ENCODE measurements at regions not wholly inside any gene's neighbourhood (a gene's known extent, or its start where the extent isn't known, plus 50 kb on each side); places are given as distances from the start of the nearest gene placed in this dataset.

- no peak for DNase-seq
Measured at GRCh38 chr11:134660416-134660815, 248.4 kb upstream of the B3GAT1 start.

DNA sequence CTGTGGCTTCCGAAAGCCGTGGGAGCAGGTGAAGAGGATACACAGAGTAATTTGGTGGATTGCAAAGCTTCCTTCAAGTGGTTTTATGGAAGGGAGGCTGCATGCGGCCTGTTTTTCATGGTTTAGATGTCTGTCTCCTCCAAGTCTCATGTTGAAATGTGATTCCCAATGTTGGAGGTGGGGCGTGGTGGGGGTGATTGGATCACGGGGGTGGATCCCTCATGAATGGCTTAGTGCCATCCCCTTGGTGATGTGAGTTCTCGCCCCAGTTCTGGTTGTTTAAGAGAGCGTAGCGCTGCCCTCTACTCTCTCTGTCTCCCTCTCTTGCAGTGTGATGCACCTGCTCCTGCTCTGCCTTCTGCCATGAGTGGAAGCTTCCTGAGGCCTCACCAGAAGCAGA lies 247.8 kb upstream of the B3GAT1 start:
- DNase-seq = no peak

DNA sequence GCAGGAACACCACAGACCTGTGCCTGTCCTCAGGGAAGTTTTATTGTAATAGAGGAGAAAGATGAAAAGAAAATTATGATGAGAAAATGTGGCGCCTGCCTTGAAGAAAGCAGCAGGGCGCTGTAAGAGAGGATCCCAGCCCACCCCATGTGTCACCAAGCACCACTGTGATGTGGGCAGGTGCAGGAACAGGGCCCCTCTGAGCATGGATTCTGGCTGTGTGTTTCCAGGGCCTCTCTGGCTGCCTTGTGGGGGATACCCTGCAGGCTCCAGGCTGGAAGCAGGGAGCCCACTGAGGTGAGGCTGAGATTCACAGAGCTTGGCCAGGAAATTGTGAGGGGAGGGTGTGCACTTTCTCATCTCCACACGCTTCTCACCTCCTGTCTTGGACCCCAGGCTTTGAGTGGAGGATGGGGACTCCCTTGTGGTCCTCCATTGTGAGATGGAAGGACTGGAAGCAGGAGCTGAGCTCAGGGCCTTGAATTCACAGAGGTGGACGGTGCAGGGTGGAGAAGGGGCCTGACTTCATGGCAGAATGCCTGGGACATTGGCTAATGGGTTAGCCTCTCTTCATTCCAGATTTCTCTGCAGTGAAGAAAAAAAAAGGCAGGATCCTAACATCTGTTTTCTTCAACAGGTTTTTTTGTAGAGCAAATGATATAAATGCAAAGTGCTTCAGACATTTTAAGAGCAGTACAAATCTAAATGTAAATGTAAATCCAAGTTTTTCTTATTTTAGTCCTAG lies 246.6 kb upstream of the B3GAT1 start:
- no peak for DNase-seq

DNA sequence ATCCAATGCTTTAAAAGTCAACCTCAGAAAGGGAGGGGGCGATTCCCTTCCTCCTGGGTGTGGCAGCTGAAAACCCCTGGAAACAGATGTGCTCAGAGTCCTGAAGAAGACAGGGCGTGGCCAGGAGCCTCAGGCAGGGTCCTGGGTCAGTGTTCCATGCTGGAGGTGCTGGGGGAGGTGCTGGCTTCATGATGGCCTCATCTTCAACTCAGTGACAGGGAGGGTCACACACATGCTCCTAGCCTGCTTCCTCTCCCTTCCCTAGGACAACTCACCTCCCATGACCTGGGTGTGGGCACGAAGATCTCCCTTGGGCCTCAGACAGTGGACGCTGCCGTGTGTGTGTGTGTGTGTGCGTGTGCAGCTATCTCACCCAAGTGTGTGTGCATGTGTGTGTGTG lies 245.6 kb upstream of the B3GAT1 start:
- no peak for DNase-seq

- peak in 1 of 5 experiments; percentile 25 for DNase-seq
Measured at GRCh38 chr11:134656861-134657540, 245.0 kb upstream of the B3GAT1 start.

DNA sequence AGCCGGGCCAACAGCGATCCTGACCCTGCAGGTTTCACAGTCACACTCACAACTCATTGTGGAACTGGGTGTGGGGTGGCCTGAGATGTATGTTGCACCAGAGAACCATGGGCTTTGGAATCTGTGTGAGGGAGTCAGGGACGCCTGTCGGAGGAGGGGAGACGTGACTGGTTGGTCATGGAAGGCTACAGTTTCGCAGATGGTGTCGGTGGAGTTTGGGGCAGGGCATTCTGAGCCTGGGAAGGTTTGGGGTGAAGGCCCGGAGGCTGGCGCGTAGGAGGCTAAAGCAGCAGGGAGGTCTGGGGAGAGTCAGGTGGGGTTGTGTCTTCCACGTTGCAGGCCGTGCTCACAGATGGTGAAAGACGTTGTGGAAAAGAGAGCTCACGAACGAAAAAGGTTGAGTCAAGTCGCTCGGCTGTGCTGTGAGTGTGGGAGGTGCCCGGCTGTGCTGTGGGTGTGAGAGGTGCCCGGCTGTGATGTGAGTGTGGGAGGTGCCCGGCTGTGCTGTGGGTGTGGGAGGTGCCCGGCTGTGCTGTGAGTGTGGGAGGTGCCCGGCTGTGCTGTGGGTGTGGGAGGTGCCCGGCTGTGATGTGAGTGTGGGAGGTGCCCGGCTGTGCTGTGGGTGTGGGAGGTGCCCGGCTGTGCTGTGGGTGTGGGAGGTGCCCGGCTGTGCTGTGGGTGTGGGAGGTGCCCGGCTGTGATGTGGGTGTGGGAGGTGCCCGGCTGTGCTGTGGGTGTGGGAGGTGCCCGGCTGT lies 244.2 kb upstream of the B3GAT1 start:
- peak in 1 of 5 experiments; percentile 16 for DNase-seq

DNA sequence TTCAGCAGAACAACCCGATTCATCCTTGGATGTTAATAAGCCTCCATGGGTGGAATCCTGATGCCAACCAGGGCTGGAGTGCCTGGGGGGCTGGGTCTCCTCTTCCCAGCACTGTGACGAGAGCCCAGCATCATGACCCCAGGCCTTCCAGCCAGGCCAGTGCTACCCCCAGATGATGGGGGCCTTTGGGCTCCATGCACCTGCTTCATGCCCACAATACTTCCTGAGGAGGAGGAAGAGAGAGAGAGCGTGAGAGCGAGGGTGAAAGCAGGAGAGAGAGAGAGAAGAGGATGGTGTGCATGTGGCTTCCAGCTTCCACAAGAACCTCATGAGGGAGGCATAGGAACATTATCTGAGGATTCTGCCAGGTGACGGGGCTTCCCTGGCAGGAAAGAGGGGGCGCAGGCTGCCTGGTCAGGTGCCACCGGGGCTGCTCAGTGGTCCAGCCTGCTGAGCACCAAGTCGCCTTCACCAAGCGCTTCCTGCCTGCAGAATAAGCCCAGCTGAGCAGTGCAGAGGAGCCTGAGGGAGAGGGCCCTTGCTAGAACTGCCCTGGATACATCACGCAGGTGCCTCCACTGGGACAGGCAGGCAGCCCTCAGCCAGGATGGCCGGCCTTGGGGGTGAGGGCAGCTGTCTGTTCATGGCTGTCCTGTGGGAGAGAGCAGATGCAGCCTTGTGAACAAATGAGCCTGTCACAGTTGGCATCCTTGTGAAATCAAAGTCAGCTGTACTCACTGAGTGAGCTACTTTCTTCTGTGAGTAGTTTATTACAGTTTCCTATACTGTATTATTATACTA lies 243.3 kb upstream of the B3GAT1 start:
- no peak for DNase-seq

- peak in 1 of 5 experiments; percentile 8 for DNase-seq
Measured at GRCh38 chr11:134654161-134654915, 242.3 kb upstream of the B3GAT1 start.

DNA sequence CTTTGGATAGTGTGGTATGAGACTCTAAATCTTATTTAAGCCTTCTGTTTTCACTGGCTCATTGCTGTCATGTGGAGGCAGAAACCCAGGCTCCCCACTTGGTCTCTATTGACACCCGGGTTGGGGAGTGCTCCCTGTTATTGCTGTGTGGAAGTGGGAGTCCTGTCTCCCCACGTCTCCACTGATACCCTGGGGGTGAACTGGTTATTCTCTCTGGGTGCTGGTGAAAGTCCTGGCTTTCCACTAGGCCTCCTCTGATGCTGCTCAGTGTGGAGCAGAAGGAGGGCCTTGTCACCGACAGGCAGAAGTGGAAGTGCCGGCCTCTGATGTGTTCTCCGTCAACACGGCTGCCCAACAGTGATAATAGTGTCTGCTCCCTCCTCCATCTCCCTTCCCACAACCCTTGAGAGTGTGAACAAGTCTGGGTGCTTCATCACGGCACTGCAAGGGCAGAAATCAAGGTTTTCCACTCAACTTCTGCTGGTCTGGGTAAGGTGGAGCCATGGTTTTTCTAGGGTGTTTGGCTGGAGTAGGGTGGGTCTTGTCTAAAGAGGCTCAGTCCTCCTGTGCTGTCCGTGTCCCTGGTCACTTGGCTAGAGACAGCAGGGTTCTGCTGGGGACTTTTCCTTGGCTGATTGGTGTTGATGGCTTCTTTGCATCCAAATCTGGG lies 240.7 kb upstream of the B3GAT1 start:
- DNase-seq = no peak

DNA sequence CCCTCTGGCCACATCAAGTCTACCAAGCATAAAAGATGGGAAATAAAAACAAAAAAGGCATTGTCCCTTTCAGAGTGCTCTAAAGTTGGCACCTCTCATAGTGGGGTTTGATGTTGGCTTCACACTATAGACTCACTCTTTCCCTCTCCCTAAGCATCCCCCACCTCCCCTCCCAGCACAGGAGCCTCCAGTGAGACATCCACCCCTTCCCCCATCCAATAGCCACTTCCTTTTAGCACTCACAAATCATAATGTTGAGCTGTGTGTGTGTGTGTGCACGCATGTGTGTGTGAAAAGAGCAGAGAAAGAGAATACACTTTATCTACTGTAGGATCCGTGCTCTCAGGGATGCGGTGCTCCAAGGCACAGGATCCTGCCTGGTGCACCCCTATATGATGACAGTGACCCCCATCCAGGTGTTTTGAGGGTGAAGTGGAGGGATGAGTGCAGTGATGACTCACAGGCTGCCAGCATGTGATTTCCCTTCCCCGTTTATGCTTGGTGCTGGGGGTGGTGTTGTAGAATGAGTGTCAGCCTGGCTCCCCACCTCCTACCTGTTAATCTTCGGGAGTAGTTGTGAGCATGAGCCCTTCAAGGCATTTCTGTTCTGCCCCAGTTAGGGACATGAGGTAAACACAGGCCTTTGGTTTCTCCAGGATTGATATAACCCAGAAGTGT lies 235.2 kb upstream of the B3GAT1 start:
- no peak for DNase-seq

DNA sequence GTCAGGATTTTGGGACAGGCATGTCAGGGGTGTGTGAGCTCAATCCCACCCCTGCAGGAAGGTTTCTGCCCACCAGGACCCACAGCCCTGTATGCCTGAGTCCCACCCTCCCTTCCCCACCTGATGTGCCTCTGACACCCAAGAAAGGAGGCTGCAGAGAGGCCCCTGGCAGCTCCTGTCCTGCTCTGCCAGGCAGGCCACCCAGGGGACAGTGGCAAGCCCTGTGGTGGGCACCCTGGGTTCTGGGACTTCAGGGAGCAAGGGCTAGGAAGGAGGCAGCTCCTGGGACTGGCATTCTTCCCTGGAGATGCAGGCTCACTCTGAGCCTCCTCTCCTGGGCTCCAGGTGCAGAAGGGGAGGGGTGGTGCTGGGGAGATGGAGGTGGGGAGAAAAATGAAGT lies 234.5 kb upstream of the B3GAT1 start:
- DNase-seq = no peak

DNA sequence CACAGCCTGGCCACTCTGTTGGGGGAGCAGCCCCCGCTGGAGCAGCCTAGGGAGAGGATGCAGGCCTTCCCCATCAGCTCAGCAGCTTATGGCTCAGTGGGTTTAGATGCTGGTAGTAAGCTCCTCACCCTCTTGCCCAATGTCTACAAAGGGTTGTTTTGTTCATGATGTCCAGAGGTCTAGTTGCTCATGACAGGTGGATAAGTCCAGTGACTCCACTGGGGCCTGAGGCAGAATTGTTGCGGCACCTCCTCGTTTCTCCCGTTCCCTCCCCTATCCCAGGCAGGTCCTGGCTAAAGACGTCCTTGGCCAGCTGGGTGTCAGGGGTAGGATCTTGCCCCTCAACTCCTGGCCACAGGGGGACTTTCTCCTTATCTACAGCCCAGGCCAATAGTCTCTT lies 233.5 kb upstream of the B3GAT1 start:
- no peak for DNase-seq

DNA sequence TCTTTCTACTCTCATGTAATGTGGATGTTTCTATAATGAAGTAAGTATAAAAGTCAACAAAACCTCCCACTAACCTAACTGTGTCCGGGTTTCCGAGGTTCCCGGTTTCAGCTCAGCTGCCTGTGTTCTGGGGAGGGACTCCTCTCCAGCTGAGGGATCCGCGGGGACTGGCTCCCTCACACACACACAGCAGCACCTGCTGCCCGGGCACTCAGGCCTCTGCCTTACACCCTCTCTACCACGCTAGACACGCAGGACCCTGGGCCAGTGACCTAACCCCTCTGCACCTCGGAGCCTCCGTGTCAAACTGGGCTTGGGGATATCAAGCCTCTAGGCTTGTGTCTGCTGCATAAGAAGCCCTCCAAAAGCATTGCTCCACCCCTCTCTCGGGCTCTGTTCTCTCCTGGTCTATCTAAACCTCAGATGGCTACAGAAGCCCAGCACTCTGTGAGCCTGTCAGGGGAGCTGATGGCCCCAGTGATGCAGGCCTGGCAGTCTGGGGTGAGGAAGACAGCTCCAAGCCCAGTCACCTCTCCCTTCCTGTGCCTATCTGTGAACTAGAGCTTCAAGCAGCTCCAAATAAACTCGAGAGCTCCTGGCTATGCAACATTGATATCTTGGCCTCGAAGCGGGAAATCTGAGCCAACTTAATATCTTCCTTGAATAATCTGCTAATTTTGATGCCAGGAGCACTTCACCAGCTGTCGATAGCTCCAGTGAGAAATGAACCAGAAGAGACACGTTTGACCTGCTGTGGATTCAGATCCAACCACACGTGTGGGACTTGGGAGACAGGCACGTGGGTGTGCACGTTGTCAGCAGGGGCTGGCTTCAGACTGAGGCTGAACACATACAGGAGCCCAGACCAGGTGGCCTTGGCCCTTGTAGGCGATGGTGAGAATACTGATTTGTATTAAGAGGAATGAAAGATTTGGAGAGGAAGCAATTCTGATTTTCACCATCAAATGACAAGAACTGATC lies 232.7 kb upstream of the B3GAT1 start:
- no peak for DNase-seq

DNA sequence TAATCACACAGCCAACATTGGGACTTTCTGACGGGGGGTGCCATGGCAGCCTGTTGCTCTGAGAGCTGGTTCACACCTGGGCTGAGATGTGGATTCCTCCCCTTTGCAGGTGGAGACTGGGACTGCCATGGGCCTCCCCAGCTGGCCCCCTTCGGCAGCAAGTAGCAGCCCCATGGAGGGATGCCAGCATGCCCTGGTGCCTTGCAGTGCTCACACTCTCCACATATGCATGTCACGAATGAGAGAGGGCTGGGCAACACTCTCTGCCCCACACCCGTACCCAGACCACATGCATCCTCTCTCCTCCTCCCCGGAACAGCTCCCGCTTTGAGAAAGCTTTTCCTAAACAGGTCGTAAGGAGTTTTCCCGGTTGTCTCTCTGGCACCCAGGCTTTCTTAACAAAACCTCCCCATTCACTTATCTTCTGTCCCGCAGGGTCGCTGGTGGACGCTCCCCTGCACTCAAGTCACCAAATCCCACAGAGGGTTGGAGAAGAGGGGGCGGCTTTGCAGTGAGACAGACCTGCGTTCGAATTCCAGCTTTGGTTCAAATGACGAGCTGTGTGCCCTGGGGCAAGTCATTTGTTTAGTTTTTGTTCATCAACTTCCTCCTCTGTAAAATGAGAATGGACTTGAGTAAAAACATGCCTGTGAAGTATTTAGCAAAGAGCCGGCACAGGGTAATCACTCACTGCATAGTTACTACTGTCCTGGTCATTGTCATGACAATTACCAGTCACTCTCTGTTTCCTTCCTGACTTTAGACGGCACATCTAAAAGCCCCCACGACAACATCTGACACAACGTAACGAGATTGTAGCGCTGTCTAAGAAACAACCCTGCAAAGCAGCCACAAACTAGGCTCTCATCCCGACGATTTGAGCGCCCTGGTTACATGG lies 231.3 kb upstream of the B3GAT1 start:
- DNase-seq = no peak

GRCh38 chr11:134642206-134642605 lies 230.2 kb upstream of the B3GAT1 start:
- DNase-seq = no peak

- DNase-seq = no peak
Measured at GRCh38 chr11:134640971-134641968, 229.2 kb upstream of the B3GAT1 start.

- no peak for DNase-seq
Measured at GRCh38 chr11:134640536-134640935, 228.5 kb upstream of the B3GAT1 start.

Measured in T-helper 2 cell (primary cell).